Mesendoderm (in vitro differentiated cells): ENCODE measurements at regions not wholly inside any gene's neighbourhood (a gene's known extent, or its start where the extent isn't known, plus 50 kb on each side); places are given as distances from the start of the nearest gene placed in this dataset.

Experiments used
- DNase-seq: peaks from one replicate; pipeline ENCODE4 v3.0.0; 2013
- H2AK5ac ChIP-seq: 2 replicates; pipeline ENCODE4 v1.6.1; 2013; ENCODE audit warnings: low read length, inconsistent platforms
- H2BK120ac ChIP-seq: 2 replicates; pipeline ENCODE4 v1.6.1; 2013; ENCODE audit warnings: low read depth, mild to moderate bottlenecking, low read length, moderate library complexity, mixed read lengths
- H2BK15ac ChIP-seq: replicated peaks from 2 replicates; pipeline ENCODE4 v1.6.1; 2013; ENCODE audit warnings: low read depth, mild to moderate bottlenecking, moderate library complexity
- H2BK5ac ChIP-seq: 2 replicates; pipeline ENCODE4 v1.6.1; 2013; ENCODE audit warnings: low read length, inconsistent platforms
- H3K18ac ChIP-seq: 2 replicates; pipeline ENCODE4 v1.6.1; 2013; ENCODE audit warnings: mild to moderate bottlenecking, low read length, mixed read lengths
- H3K23ac ChIP-seq: one replicate; pipeline ENCODE4 v1.6.1; 2013; ENCODE audit warnings: low read length
- H3K27ac ChIP-seq: 2 replicates; pipeline ENCODE4 v1.5.1; 2013; ENCODE audit warnings: low read depth, mild to moderate bottlenecking, inconsistent platforms, low read length, moderate library complexity
- H3K27me3 ChIP-seq: 2 replicates; pipeline ENCODE4 v1.6.1; 2013; ENCODE audit warnings: low read length, control low read depth, mild to moderate bottlenecking, inconsistent platforms; ENCODE audit not compliant: insufficient read depth, poor library complexity
- H3K36me3 ChIP-seq: 2 replicates; pipeline ENCODE4 v1.6.1; 2013; ENCODE audit warnings: low read length, inconsistent platforms; ENCODE audit not compliant: control insufficient read depth, insufficient read depth
- H3K4ac ChIP-seq: one replicate; pipeline ENCODE4 v1.6.1; 2013; ENCODE audit warnings: low read depth, mild to moderate bottlenecking, low read length, moderate library complexity
- H3K4me1 ChIP-seq: 2 replicates; pipeline ENCODE4 v1.6.1; 2013; ENCODE audit warnings: low read depth, low read length, inconsistent platforms; ENCODE audit not compliant: control insufficient read depth
- H3K4me2 ChIP-seq: 2 replicates; pipeline ENCODE4 v1.6.1; 2013; ENCODE audit warnings: low read length
- H3K4me3 ChIP-seq: 2 replicates; pipeline ENCODE4 v1.5.1; 2013; ENCODE audit warnings: mild to moderate bottlenecking, low read length
- H3K56ac ChIP-seq: one replicate; pipeline ENCODE4 v1.6.1; 2013; ENCODE audit warnings: low read length
- H3K79me1 ChIP-seq: 2 replicates; pipeline ENCODE4 v1.6.1; 2013; ENCODE audit warnings: low read length, inconsistent platforms
- H3K79me2 ChIP-seq: 2 replicates; pipeline ENCODE4 v1.6.1; 2013; ENCODE audit warnings: mild to moderate bottlenecking, low read length; ENCODE audit not compliant: control insufficient read depth, insufficient read depth
- H3K9ac ChIP-seq: 2 replicates; pipeline ENCODE4 v1.6.1; 2013; ENCODE audit warnings: low read length, inconsistent platforms
- H4K5ac ChIP-seq: one replicate; pipeline ENCODE4 v1.6.1; 2013; ENCODE audit warnings: low read length
- H4K8ac ChIP-seq: one replicate; pipeline ENCODE4 v1.6.1; 2013; ENCODE audit warnings: low read depth, mild to moderate bottlenecking, control low read depth, low read length, moderate library complexity
- WGBS: extraction: QIAGEN DNeasy Blood & Tissue Kit; methylation state at CpG from one replicate; pipeline ENCODE4 v1.1.7; 2013; ENCODE audit warnings: low lambda C conversion rate, missing lambda C conversion rate; ENCODE audit not compliant: insufficient coverage; ENCODE audit errors: extremely low coverage; 5-methylcytosine and 5-hydroxymethylcytosine counted together

DNA sequence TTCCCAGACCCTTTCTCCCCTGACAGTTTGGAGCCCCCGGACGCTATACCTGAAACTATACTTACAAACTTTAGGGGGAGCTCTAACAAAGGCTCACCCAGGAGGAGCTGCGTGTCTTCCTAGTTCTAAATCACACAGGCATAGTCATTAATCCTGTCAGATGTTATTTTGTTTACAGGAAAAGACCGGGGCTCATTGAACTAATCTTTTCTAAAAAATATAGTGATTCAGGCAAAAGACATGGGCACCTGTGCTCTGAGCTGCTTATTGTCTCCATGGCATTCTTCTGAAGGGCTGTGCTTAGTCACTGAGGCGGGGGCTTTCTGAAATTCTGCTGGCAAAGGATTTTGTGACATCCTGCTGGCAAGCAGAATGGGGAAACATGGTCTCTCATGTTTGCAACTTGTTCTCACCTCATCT lies 1577.0 kb downstream of the NCAM2 start:
- Histone ChIP-seq H3K9ac (no peak overlapping the region), H3K27me3 (no peaks in the 10 kb centered on the region), H3K79me2 (no peaks in the 10 kb centered on the region), H3K56ac (peak overlapping the region; percentile 62), H2BK15ac (no peak overlapping the region), H3K23ac (no peak overlapping the region), H2AK5ac (no peak overlapping the region), H3K4me1 (no peaks in the 10 kb centered on the region), H2BK5ac (no peak overlapping the region), H4K8ac (no peak overlapping the region), H3K4me3 (no peak overlapping the region), H3K27ac (no peak overlapping the region), H3K36me3 (no peaks in the 10 kb centered on the region), H3K18ac (no peak overlapping the region), H4K5ac (no peak overlapping the region), H3K4me2 (peak overlapping the region; percentile 24), H3K4ac (no peak overlapping the region), H3K79me1 (no peaks in the 10 kb centered on the region), H2BK120ac (no peak overlapping the region)
- WGBS, result no CpG with 5 or more reads among the region's 5 CpGs
- DNase-seq, result peak; percentile 92

DNA sequence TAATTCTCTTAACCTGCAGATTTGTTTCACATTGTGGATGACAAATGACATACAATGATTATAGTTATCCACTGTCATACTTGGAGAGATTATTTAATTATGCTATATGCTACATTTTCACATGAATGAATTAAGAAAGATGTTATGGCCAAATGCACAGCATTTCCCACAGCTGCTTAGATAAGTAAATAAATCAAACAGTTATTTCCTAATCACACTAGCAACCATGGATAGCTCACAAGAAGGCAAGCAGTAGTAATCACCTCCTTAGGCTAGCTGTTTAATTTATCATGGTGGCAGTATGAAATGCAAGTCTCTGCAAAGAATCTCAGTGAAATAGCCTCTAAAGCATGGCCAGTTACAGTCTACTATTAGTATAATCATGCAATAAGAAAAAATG lies 1581.5 kb downstream of the NCAM2 start:
- H2BK5ac ChIP-seq, result no peak overlapping the region
- no peak overlapping the region for H3K4me3 ChIP-seq
- DNase-seq, result no peak

DNA sequence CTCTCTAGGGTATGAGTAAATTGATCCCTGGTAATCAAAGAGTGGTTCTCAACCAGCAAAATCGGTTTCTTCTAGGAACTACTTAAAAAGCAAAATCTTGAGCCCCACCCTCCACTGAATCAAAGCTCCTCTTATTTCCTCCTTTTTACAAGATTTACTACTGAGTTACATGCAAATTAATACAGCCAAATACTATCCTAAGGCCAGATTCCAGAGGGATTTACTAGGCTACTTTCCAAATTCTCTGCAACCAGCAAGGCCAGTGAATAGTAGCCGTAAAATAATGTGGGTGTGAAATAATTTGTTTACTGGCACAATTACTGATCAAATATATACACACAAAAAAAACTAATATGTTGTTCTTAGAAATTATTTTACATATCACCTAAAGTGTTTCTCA lies 1583.8 kb downstream of the NCAM2 start:
- no peak overlapping the region for H3K27ac ChIP-seq

More for the DNA sequence above, 1581.5 kb downstream of the NCAM2 start:
- no peak overlapping the region for H3K27ac ChIP-seq
- no peak overlapping the region for H4K8ac ChIP-seq
- H3K79me2 ChIP-seq, result no peaks in the 10 kb centered on the region
- H2AK5ac ChIP-seq, result no peak overlapping the region
- no peak overlapping the region for H2BK15ac ChIP-seq
- H3K4ac ChIP-seq, result no peak overlapping the region
- no peaks in the 10 kb centered on the region for H3K27me3 ChIP-seq
- H2BK120ac ChIP-seq, result no peak overlapping the region
- no peak overlapping the region for H3K56ac ChIP-seq
- no peak overlapping the region for H3K4me2 ChIP-seq
- H3K4me1 ChIP-seq, result no peaks in the 10 kb centered on the region
- H4K5ac ChIP-seq, result no peak overlapping the region
- H3K36me3 ChIP-seq, result no peaks in the 10 kb centered on the region
- no peaks in the 10 kb centered on the region for H3K79me1 ChIP-seq
- no peak overlapping the region for H3K9ac ChIP-seq
- H3K18ac ChIP-seq, result no peak overlapping the region
- H3K23ac ChIP-seq, result no peak overlapping the region

DNA sequence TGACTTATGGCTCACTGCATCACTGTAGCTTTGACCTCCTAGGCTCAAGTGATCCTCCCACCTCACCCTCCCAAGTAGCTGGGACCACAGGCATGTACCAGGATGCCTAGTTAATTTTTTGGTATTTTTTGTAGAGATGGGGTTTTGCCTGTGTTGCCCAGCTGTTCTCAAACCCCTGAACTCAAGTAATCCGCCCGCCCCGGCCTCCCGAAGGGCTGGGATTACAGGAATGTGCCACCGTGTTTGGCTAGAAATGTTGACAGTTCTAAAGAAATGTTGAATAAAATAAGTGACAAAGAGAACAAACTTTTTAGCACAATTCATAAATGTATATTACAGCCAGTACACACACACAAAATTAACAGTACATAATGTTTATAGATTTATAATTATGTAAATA lies 1586.1 kb downstream of the NCAM2 start:
- Histone ChIP-seq H3K23ac (no peak overlapping the region), H3K9ac (no peak overlapping the region)

More for the DNA sequence above, 1583.8 kb downstream of the NCAM2 start:
- H3K4me3 ChIP-seq, result no peak overlapping the region
- H4K8ac ChIP-seq, result no peak overlapping the region
- no peaks in the 10 kb centered on the region for H3K27me3 ChIP-seq
- no CpG with 5 or more reads among the region's 2 CpGs for WGBS
- H3K4ac ChIP-seq, result no peak overlapping the region
- H3K4me2 ChIP-seq, result no peak overlapping the region
- no peak overlapping the region for H2AK5ac ChIP-seq
- no peak overlapping the region for H3K23ac ChIP-seq
- no peak overlapping the region for H3K18ac ChIP-seq
- no peaks in the 10 kb centered on the region for H3K36me3 ChIP-seq
- no peak overlapping the region for H3K56ac ChIP-seq
- H3K4me1 ChIP-seq, result no peaks in the 10 kb centered on the region
- H3K79me2 ChIP-seq, result no peaks in the 10 kb centered on the region
- no peak overlapping the region for H2BK120ac ChIP-seq
- H4K5ac ChIP-seq, result no peak overlapping the region
- no peak overlapping the region for H2BK5ac ChIP-seq
- no peak overlapping the region for H2BK15ac ChIP-seq
- no peak for DNase-seq
- H3K79me1 ChIP-seq, result no peaks in the 10 kb centered on the region
- H3K9ac ChIP-seq, result no peak overlapping the region

DNA sequence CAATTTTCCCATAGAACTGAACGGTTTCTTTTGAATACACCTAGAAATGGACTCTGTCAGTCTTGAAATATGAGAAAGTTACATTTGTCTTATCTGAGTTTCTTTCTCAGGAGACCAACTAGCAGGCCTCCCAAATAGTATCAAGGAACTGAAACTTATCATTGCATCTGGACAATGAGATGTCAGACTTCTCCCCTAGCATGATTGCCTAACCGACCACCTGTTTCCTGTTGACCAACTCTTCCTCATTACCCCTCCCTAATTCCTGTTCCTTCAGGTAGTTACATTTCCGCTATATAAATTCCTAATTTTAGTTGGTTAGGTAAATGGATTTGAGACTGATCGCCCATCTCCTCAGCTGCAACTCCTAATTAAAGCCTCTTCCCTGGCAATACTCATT lies 1587.3 kb downstream of the NCAM2 start:
- no peak overlapping the region for H2AK5ac ChIP-seq

More for the DNA sequence above, 1586.1 kb downstream of the NCAM2 start:
- Histone ChIP-seq H3K4me1 (no peaks in the 10 kb centered on the region), H2BK120ac (no peak overlapping the region), H3K4me3 (no peak overlapping the region), H3K27ac (no peak overlapping the region), H2BK5ac (no peak overlapping the region), H3K56ac (no peak overlapping the region), H2AK5ac (no peak overlapping the region), H3K4ac (no peak overlapping the region), H3K4me2 (no peak overlapping the region), H3K36me3 (no peaks in the 10 kb centered on the region), H4K5ac (no peak overlapping the region), H3K79me1 (no peaks in the 10 kb centered on the region), H3K79me2 (no peaks in the 10 kb centered on the region), H4K8ac (no peak overlapping the region), H3K18ac (no peak overlapping the region), H3K27me3 (no peaks in the 10 kb centered on the region), H2BK15ac (no peak overlapping the region)
- DNase-seq, result no peak
- no CpG with 5 or more reads among the region's 5 CpGs for WGBS

DNA sequence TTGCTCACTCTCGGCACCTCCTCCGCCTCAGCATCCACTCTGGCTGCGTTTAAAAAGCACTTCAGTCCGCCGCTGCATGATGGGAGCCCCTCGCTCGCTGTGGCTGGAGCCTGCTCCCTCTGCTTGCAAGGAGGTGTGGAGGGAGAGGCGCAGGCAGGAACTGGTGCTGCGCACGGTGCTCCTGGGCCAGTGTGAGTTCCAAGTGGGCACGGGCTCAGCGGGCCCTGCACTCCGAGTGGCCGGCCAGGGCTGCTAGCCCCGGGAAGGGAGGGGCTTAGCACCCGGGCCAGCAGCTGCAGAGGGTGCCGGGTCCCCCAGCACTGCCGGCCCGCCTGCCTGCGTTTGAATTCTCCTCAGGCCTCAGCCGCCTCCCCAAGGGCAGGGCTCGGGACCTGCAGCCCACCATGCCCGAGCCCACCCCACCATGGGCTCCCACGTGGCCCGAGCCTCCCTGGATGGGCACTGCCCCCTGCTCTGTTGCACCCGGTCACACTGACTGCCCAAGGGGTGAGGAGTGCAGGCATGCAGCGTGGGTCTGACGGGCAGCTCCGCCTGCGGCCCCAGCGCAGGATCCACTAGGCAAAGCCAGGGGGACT lies 1599.5 kb downstream of the NCAM2 start:
- no CpG with 5 or more reads among the region's 31 CpGs for WGBS
- H3K18ac ChIP-seq, result no peak overlapping the region
- H3K56ac ChIP-seq, result no peak overlapping the region

More for the DNA sequence above, 1587.3 kb downstream of the NCAM2 start:
- no peak overlapping the region for H3K9ac ChIP-seq
- no peak overlapping the region for H3K27ac ChIP-seq
- no peak overlapping the region for H3K23ac ChIP-seq
- no peaks in the 10 kb centered on the region for H3K79me1 ChIP-seq
- no peak overlapping the region for H2BK120ac ChIP-seq
- no peaks in the 10 kb centered on the region for H3K36me3 ChIP-seq
- no peak for DNase-seq
- no peak overlapping the region for H3K4me2 ChIP-seq
- H3K27me3 ChIP-seq, result no peaks in the 10 kb centered on the region
- no CpG with 5 or more reads among the region's 4 CpGs for WGBS
- no peak overlapping the region for H3K4ac ChIP-seq
- H2BK5ac ChIP-seq, result no peak overlapping the region
- H3K4me3 ChIP-seq, result no peak overlapping the region
- H3K4me1 ChIP-seq, result no peaks in the 10 kb centered on the region
- no peak overlapping the region for H4K5ac ChIP-seq
- no peak overlapping the region for H2BK15ac ChIP-seq
- no peak overlapping the region for H4K8ac ChIP-seq
- H3K79me2 ChIP-seq, result no peaks in the 10 kb centered on the region
- no peak overlapping the region for H3K18ac ChIP-seq
- H3K56ac ChIP-seq, result no peak overlapping the region

More for the DNA sequence above, 1599.5 kb downstream of the NCAM2 start:
- Histone ChIP-seq H2BK120ac (no peak overlapping the region), H3K4me3 (no peak overlapping the region), H3K9ac (no peak overlapping the region), H3K23ac (no peak overlapping the region), H3K27me3 (no peaks in the 10 kb centered on the region), H2BK15ac (no peak overlapping the region), H2AK5ac (no peak overlapping the region), H4K8ac (no peak overlapping the region), H2BK5ac (no peak overlapping the region), H3K79me2 (no peaks in the 10 kb centered on the region), H3K27ac (no peak overlapping the region), H4K5ac (no peak overlapping the region), H3K4me1 (no peaks in the 10 kb centered on the region), H3K36me3 (no peaks in the 10 kb centered on the region), H3K4ac (no peak overlapping the region), H3K4me2 (no peak overlapping the region), H3K79me1 (no peaks in the 10 kb centered on the region)
- DNase-seq, result no peak
